ENCODE measurements at regions not wholly inside any gene's neighbourhood (a gene's known extent, or its start where the extent isn't known, plus 50 kb on each side); places are given as distances from the start of the nearest gene placed in this dataset.

- no peak for DNase-seq (ENCODE audit: low read depth in 2 of 2)
Observed at GRCh38 chr7:34275624-34276023, 370.3 kb downstream of the BMPER start.

DNA sequence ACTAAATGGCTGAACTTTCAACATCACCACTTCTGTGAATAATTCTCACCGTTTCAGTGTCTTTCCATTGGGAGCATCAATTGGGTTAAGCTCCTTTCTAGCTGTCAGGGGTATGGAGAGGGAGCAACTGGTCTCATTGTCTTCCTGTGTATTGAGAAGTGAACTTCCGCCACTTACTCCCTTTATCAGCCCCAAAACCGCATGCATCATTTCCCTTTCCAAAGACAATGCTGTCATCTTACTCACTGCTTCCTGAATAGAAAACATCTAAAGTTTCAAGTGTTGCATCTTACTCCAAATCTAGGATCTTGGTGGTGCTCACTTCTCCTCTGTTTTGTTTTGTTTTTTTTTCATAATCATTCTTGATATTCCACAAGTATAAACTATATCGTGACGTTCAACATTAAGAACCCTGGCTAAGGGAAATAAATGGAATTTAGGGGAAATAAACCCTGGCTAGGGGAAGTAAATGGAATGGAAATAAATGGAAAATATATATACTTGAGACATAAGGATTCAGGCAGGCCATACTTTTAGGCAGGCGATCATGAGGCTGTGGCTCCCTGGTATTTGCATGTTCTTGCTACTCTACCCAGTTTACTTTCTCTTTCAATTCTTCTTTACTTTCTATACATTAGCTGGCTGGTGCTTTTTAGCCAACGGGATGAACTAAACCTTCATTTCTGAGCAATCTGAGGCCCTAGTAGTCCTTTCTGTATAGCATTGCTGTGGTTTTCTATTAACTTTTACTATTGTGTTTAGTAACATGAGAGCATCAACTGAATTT lies 371.9 kb downstream of the BMPER start:
- DNase-seq (ENCODE audit: low read depth in 2 of 2) = no peak

DNA sequence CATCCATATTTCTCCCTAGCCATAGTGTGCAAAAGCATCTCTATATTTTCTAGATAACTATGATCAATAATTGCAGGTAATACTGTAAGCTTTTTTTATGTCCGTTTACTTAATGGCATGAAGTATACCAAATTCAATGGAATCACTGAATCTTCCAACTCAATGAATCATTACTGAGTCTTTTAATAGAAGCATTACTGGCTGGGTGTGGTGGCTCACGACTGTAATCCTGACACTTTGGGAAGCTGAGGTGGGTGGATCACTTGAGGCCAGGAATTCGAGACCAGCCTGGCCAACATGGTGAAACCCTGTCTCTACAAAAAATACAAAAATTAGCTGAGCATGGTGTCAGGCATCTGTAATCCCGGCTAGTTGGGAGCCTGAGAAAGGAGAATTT lies 372.5 kb downstream of the BMPER start:
- no peak for DNase-seq (ENCODE audit: low read depth in 2 of 2)

DNA sequence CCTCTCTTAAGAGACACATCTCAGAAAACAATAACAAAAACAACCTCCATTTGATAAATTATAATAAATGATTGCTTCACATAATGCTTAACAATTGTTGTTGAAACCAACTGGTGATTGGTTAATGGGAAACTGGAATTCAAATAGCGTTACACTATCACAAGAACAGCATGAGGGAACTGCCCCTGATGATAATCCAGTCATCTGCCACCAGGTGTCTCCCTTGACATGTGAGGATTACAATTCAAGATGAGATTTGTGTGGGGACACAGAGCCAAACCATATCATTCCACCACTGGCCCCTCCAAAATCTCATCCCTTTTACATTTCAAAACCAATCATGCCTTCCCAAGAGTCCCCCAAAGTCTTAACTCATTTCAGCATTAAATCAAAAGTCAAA lies 375.9 kb downstream of the BMPER start:
- no peak for DNase-seq (ENCODE audit: low read depth in 2 of 2)

DNA sequence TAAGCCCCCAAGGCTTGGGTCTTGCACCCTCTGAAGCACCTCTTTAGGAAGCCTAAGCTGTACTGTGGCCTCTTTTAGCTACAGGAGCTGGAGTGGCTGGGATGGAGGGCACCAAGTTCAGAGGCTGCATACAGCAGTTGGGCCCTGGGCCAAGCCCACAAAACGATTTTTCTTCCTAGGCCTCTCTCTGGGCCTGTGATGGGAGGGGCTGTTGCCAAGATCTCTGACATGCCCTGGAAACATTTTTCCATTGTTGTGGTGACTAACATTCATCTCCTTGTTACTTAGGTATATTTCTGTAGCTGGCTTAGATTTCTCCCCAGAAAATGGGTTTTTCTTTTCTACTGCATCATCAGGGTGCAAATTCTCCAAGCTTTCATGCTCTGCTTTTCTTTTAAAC lies 375.7 kb upstream of the NPSR1 start:
- DNase-seq (ENCODE audit: low read depth in 2 of 2) = no peak

DNA sequence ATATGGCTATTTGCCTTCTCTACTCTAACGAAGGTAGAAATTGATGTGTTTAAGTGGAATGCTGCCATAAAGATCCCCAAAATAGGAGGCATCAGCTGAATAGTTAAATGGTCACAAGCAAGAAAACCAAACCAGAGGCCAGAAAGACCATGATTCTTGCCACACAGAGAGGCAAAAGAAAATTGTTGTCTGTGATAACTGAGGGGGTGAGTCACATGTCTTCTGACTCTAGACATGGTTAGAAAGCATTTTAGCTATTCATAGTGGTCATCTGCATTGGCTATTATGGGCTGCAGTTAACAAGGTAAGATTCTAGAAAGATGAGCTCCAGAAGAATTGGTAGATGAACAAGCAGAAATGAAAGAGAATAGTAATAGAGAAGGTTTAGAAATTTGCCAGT lies 361.4 kb upstream of the NPSR1 start:
- no peak for DNase-seq (ENCODE audit: low read depth in 2 of 2)

GRCh38 chr7:34298492-34299013 lies 359.5 kb upstream of the NPSR1 start:
- no peak for DNase-seq (ENCODE audit: low read depth in 2 of 2)

DNA sequence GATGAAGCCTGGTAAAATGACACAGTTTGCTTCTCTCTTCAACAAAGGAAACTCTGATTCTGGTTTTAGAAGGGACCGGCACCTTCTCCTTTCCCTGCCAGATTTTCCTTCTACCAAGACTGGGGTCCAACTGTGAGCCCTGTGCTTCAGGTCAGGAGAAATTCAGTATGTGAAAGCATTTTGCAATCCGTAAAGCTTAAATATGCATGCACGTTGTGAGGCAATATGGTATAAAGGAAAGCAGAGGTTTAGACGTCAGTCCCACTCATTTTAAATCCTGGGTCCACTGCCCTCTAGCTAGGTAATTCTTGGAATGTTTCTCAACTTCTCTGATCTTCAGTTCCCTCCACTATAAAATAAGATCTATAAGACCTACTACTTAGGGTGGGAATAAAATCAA lies 359.0 kb upstream of the NPSR1 start:
- DNase-seq (ENCODE audit: low read depth in 2 of 2) = no peak

GRCh38 chr7:34307540-34307939 lies 350.5 kb upstream of the NPSR1 start:
- no peak for DNase-seq (ENCODE audit: low read depth in 2 of 2)

DNA sequence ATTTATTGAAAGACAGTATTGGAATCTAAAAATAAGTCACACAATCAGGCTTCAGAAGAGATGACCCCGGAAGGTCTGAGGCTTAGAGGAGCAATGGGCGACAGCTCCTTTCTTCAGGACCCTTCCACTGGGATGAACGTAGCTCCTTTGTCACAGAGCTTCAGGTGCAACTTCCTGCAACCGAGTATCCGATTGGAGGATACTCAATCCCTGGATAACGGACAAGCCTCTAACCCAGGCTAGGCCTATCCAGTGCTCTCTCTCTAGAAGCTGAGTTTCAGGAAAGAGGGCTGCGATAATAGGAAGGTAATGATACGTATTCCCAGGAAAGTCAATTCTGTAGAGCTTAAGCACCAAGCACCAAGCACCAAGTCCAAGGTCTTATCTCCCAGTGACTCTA lies 349.4 kb upstream of the NPSR1 start:
- no peak for DNase-seq (ENCODE audit: low read depth in 2 of 2)

DNA sequence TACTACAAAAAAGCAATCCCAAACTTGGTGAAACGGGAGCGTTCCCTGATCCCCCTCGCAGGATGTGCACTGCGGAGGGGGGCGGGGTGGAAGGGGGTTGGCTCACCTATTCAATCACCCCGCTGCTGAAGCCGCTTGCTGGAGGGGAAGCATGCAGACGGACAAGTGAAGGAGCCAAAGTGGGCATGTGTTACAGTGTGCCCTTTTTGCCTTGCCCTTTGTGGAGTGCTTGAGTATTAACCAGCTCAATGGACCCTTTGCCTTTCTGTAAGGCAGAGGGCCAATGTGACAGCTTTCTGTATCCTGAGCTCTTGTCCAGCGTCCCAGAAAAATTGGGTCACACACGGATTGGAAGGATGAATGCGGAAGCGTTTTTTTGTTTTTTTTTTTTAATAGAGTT lies 348.9 kb upstream of the NPSR1 start:
- DNase-seq (ENCODE audit: low read depth in 2 of 2) = no peak

DNA sequence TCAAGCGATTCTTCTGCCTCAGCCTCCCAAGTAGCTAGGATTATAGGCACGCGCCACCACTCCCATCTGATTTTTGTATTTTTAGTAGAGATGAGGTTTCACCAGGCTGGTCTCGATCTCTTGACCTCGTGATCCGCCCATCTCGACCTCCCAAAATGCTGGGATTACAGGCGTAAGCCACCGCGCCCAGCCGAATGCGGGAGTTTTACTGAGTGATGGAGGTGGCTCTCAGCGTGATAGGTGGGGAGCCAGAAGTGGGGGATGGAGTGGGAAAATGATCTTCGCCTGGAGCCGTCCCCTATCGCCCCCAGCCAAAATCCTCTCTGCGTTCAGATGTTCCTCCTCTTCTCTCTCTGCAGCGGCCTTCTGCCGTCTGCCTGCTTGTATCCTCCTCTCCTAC lies 348.4 kb upstream of the NPSR1 start:
- no peak for DNase-seq (ENCODE audit: low read depth in 2 of 2)

GRCh38 chr7:34311591-34311990 lies 346.4 kb upstream of the NPSR1 start:
- DNase-seq (ENCODE audit: low read depth in 2 of 2) = no peak

DNA sequence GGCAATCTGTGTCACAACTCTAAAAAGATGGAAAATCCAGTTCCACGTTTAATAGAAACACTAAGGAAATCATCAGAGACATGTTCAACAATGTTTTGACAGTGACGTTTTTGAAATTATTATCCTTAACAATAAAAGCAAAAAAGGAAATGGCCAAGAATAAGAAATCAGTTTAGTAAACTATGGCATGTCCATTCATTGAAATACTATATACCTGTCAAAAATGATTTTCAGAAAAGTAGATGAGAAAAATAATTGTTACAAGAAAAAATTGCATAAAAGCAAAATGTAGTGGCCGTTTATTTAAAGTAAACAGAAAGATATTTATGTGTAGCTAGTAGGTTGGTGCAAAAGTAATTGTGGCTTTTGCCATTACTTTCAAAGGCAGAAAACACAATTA lies 345.4 kb upstream of the NPSR1 start:
- DNase-seq (ENCODE audit: low read depth in 2 of 2) = no peak

GRCh38 chr7:34313289-34313688 lies 344.7 kb upstream of the NPSR1 start:
- no peak for DNase-seq (ENCODE audit: low read depth in 2 of 2)

DNA sequence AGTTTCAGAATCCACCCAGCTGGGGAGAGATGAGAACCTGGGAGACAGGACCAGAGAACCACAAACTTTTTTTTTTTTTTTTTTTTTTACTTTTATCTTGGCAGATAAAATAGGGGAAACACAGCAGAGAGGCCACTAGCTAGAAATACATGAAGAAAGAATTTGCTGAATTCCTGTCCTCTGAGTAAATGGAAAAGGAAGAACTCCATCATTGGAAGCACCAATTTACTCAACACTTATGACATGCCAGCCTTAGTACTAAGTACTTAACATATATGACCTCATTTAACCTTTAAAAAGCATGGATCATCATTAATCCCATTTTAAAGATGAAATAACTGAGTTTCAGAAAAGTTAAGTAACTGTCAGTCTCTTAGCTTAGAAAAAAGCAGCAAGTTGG lies 343.0 kb upstream of the NPSR1 start:
- no peak for DNase-seq (ENCODE audit: low read depth in 2 of 2)

DNA sequence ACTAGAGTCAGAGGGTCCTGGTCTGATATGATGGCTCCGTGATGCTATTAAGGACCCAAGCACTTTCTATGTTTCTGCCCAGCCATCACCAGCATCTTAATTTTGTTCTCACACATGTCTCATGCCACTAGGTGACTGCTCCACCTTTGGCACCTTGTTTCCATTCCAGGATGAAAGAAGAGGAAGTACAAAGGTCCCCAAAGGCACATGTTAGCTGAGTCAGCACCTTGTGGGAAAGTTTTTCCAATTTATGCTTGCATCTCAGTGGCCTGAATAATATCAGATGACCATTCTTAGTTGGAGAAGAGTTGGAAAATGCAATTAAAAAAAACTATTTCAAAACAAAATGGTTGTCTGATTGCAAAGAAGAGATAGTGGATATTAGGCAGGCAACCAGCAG lies 341.0 kb upstream of the NPSR1 start:
- no peak for DNase-seq (ENCODE audit: low read depth in 2 of 2)

- no peak for DNase-seq (ENCODE audit: low read depth in 2 of 2)
Observed at GRCh38 chr7:34320412-34320811, 337.6 kb upstream of the NPSR1 start.

GRCh38 chr7:34320926-34321661 lies 336.9 kb upstream of the NPSR1 start:
- peak in 1 of 2 experiments; percentile 36 for DNase-seq (ENCODE audit: low read depth in 2 of 2)

- no peak for DNase-seq (ENCODE audit: low read depth in 2 of 2)
Observed at GRCh38 chr7:34322841-34323240, 335.2 kb upstream of the NPSR1 start.

DNA sequence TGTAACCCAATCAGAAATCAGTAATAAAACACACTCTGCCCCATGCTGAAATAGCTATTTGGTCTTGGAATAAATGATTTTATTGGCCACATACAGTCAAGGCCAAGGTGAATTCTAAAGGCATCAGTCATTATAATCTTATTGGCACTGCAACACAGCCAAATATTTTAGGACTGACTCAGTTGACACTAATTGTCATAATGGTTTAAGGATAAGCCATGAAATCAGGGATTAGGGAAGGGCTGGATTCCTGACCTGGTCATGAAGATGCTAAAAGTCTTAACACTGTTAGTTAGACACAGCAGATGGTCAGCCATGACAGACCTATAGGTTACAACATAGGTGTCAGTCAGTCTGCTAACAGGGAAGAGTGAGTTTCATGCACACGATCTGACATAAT lies 330.3 kb upstream of the NPSR1 start:
- no peak for DNase-seq (ENCODE audit: low read depth in 2 of 2)

GRCh38 chr7:34330308-34330707 lies 327.7 kb upstream of the NPSR1 start:
- DNase-seq (ENCODE audit: low read depth in 2 of 2) = no peak

- no peak for DNase-seq (ENCODE audit: low read depth in 2 of 2)
Observed at GRCh38 chr7:34331102-34331501, 326.9 kb upstream of the NPSR1 start.
